ENCODE measurements at regions not wholly inside any gene's neighbourhood (a gene's known extent, or its start where the extent isn't known, plus 50 kb on each side); places are given as distances from the start of the nearest gene placed in this dataset.

DNA sequence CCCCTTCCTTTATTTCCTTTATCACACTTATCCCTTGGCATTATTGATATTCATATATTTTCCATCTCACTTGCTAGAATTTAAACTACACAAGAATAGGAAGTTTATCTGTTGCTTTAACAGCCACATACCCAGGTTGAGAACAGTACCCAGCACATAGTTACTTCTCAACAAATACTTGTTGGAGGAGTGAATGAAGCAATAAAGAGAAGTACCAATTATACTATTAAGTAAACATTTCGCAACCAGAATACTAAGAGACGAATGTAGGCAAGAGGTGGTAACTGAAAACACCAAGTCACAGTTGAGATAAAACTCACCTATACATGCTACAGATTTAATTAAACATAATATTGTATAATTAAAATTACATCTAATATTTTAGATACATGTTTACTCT, 110.9 kb downstream of the FSCB start (continued):
- TF ChIP-seq, protein P1, sequence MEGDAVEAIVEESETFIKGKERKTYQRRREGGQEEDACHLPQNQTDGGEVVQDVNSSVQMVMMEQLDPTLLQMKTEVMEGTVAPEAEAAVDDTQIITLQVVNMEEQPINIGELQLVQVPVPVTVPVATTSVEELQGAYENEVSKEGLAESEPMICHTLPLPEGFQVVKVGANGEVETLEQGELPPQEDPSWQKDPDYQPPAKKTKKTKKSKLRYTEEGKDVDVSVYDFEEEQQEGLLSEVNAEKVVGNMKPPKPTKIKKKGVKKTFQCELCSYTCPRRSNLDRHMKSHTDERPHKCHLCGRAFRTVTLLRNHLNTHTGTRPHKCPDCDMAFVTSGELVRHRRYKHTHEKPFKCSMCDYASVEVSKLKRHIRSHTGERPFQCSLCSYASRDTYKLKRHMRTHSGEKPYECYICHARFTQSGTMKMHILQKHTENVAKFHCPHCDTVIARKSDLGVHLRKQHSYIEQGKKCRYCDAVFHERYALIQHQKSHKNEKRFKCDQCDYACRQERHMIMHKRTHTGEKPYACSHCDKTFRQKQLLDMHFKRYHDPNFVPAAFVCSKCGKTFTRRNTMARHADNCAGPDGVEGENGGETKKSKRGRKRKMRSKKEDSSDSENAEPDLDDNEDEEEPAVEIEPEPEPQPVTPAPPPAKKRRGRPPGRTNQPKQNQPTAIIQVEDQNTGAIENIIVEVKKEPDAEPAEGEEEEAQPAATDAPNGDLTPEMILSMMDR (IDR thresholded peaks at IDR 0.05): no peak

DNA sequence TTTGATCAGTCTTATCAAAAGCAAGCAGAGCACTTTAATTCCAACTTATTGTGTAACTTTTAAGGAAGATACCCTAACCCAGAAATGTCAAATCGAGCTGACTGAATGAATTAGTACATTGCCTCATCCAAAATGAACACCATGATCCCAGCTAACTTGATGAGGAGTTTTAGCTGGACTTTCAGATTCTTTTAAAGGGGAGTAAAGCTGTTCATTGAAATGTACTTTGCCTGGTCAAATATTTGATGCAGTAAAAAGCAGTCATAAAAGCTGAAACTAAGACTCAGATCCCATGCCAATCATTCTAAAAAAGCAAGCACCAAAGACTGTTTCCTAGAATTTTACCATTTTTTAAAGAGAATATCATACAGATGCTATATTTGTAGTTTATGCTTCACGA, 114.1 kb downstream of the FSCB start:
- 8% methylated on average over 2 of the region's 2 CpGs for WGBS (ENCODE audit: missing lambda C conversion rate)
- peaks cover 2% of the 10 kb centered on the region; the same call in 1 of the 3 replicates for H3K9me3 ChIP-seq
- no peak overlapping the region for H3K4me3 ChIP-seq
- no peak for FAIRE-seq
- no peak for DNase-seq (ENCODE audit: low read depth in 1 of 2, low spot score in 1 of 2)
- no peak overlapping the region for H3K27ac ChIP-seq
- no peaks in the 10 kb centered on the region for H3K4me1 ChIP-seq
- ATAC-seq: no peak
- H3K4me2 ChIP-seq: no peak overlapping the region
- TF ChIP-seq GATA3 (IDR thresholded peaks at IDR 0.05; ENCODE audit: borderline replicate concordance): no peak
- TF ChIP-seq, protein P2, sequence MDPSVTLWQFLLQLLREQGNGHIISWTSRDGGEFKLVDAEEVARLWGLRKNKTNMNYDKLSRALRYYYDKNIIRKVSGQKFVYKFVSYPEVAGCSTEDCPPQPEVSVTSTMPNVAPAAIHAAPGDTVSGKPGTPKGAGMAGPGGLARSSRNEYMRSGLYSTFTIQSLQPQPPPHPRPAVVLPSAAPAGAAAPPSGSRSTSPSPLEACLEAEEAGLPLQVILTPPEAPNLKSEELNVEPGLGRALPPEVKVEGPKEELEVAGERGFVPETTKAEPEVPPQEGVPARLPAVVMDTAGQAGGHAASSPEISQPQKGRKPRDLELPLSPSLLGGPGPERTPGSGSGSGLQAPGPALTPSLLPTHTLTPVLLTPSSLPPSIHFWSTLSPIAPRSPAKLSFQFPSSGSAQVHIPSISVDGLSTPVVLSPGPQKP (IDR thresholded peaks at IDR 0.05; ENCODE audit: low read depth, low read length): no peak
- no peak for TF ChIP-seq CHD2 (IDR thresholded peaks at IDR 0.05; ENCODE audit: low read length, partially characterized antibody)
- TF ChIP-seq, protein P3, sequence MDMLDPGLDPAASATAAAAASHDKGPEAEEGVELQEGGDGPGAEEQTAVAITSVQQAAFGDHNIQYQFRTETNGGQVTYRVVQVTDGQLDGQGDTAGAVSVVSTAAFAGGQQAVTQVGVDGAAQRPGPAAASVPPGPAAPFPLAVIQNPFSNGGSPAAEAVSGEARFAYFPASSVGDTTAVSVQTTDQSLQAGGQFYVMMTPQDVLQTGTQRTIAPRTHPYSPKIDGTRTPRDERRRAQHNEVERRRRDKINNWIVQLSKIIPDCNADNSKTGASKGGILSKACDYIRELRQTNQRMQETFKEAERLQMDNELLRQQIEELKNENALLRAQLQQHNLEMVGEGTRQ (IDR thresholded peaks at IDR 0.05): no peak
- TF ChIP-seq CBX8 (IDR thresholded peaks at IDR 0.05): no peak
- TF ChIP-seq NFE2L2 (conservative IDR thresholded peaks at IDR 0.05; ENCODE audit: low read length): no peak
- TF ChIP-seq NR3C1 (IDR thresholded peaks at IDR 0.05): no peak
- no peak for TF ChIP-seq TP53 (CRISPR knock-in tag; IDR thresholded peaks at IDR 0.05)
- no peak for TF ChIP-seq HDAC2 (IDR thresholded peaks at IDR 0.05)
- TF ChIP-seq, protein P4, sequence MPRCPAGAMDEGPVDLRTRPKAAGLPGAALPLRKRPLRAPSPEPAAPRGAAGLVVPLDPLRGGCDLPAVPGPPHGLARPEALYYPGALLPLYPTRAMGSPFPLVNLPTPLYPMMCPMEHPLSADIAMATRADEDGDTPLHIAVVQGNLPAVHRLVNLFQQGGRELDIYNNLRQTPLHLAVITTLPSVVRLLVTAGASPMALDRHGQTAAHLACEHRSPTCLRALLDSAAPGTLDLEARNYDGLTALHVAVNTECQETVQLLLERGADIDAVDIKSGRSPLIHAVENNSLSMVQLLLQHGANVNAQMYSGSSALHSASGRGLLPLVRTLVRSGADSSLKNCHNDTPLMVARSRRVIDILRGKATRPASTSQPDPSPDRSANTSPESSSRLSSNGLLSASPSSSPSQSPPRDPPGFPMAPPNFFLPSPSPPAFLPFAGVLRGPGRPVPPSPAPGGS (IDR thresholded peaks at IDR 0.05): no peak
- no peak for TF ChIP-seq RCOR1 (IDR thresholded peaks at IDR 0.05; ENCODE audit: low read depth, low read length)
- no peak for TF ChIP-seq RNF2 (IDR thresholded peaks at IDR 0.05; ENCODE audit: borderline replicate concordance, low read depth)
- TF ChIP-seq, protein P5, sequence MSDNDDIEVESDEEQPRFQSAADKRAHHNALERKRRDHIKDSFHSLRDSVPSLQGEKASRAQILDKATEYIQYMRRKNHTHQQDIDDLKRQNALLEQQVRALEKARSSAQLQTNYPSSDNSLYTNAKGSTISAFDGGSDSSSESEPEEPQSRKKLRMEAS (IDR thresholded peaks at IDR 0.05): no peak
- no peak for TF ChIP-seq PHF8 (IDR thresholded peaks at IDR 0.05; ENCODE audit: borderline replicate concordance, low read depth)
- no peak for TF ChIP-seq MYC (IDR thresholded peaks at IDR 0.05; ENCODE audit: borderline replicate concordance, low read length)
- no peak for TF ChIP-seq ZC3H11A (IDR thresholded peaks at IDR 0.05)
- POLR2A ChIA-PET: no interaction called here
- CTCF ChIA-PET: no interaction called here

DNA sequence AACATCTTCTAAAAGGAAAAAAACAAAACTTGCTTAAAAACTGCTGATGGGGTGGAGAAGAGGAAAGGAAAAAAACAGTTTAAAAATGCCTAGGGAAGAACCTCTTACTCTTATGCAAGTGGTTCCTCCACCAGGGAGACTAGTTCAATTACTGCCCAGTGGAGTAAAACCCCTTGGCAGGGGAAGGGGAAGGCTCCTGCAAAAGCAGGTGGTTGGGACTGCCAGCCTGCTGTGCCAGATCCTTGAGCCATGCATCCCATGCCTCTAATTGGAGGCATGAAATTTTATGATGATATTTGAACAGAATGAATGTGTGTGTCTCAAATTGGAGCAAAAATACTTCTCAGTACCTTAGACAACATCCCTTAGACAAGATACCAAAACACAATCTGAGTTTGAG, 118.8 kb downstream of the FSCB start:
- Histone ChIP-seq H3K4me2 (no peak overlapping the region), H3K27ac (no peak overlapping the region), H3K4me3 (no peak overlapping the region), H3K9me3 (no peaks in the 10 kb centered on the region), H3K4me1 (no peaks in the 10 kb centered on the region)
- ATAC-seq: no peak
- ChIA-PET POLR2A (no interaction called here), CTCF (no interaction called here)
- FAIRE-seq: no peak
- TF ChIP-seq JUNB (IDR thresholded peaks at IDR 0.05) (no peak), RFX5 (IDR thresholded peaks at IDR 0.05) (no peak), EHF (CRISPR knock-in tag; IDR thresholded peaks at IDR 0.05) (no peak), MAZ (IDR thresholded peaks at IDR 0.05; ENCODE audit: borderline replicate concordance, low read depth, low read length) (no peak), HOXB5 (CRISPR knock-in tag; IDR thresholded peaks at IDR 0.05) (no peak)
- TF ChIP-seq, protein P3 (IDR thresholded peaks at IDR 0.05): no peak
- TF ChIP-seq, protein P4 (IDR thresholded peaks at IDR 0.05): no peak
- no peak for DNase-seq (ENCODE audit: low read depth in 1 of 2, low spot score in 1 of 2)
